Stomach (tissue), 8 donors: ENCODE measurements at regions not wholly inside any gene's neighbourhood (a gene's known extent, or its start where the extent isn't known, plus 50 kb on each side); places are given as distances from the start of the nearest gene placed in this dataset.

Experiments
- DNase-seq, 2 donors: peaks; one replicate each; pipeline versions ENCODE4 v3.0.0 to v3.0.0-alpha.2; 2013 to 2019
- H3K27ac ChIP-seq, 5 donors: fragments of 200-600 bp in 4 of 5; sonication (generic) in 4 of 5; one replicate each; pipeline ENCODE4 v1.5.1; 2013 to 2019; ENCODE audit warnings: mild to moderate bottlenecking in 1 of 5, moderate library complexity in 1 of 5
- H3K27me3 ChIP-seq, 3 donors: fragments of 200-600 bp; sonication (generic); one replicate each; pipeline ENCODE4 v1.5.1; 2017 to 2019; ENCODE audit warnings: mixed run types in 1 of 3
- H3K36me3 ChIP-seq, 4 donors: fragments of 200-600 bp; sonication (generic); 1 replicate in 3 of 4; 2 replicates in 1 of 4; pipeline ENCODE4 v1.5.1; 2016 to 2019
- H3K4me1 ChIP-seq, 4 donors: fragments of 200-600 bp; sonication (generic); one replicate each; pipeline ENCODE4 v1.5.1; 2016 to 2019
- H3K4me3 ChIP-seq, 4 donors: fragments of 200-600 bp; sonication (generic) in 3 of 4; one replicate each; pipeline ENCODE4 v1.5.1; 2016 to 2019; ENCODE audit warnings: mild to moderate bottlenecking in 1 of 4
- H3K9me3 ChIP-seq, 4 donors: fragments of 200-600 bp; sonication (generic); one replicate each; pipeline ENCODE4 v1.5.1; 2016 to 2019
- EP300 ChIP-seq: sonication (generic); formaldehyde crosslinking; IDR thresholded peaks from one replicate; pipeline ENCODE4 v1.6.1; 2017; ENCODE audit warnings: antibody characterized with exemption
- POLR2A ChIP-seq, 4 donors: fragments of 450-650 bp; IDR thresholded peaks; one replicate each; pipeline ENCODE4 v1.6.1; 2016; ENCODE audit warnings: antibody characterized with exemption in 4 of 4, control low read depth in 2 of 4, mild to moderate bottlenecking in 1 of 4, moderate library complexity in 1 of 4
- POLR2AphosphoS5 ChIP-seq, 3 donors: sonication (generic); formaldehyde crosslinking; IDR thresholded peaks; one replicate each; pipeline ENCODE4 v1.6.1; 2016; ENCODE audit warnings: antibody characterized with exemption in 3 of 3
- WGBS, 5 donors: extraction: QIAGEN DNeasy Blood & Tissue Kit in 3 of 5; methylation state at CpG; one replicate each; pipeline versions ENCODE4 v1.1.5 to v1.1.7; 2013 to 2018; 5-methylcytosine and 5-hydroxymethylcytosine counted together
- intact Hi-C: fragments of 100-400 bp; cut with DNase I; formaldehyde crosslinking; loops from one replicate; pipeline ENCODE4 v1.15.1; 2023; ENCODE audit warnings: low total_unique reads
- TF ChIP-seq, protein P1 (sequence below), 7 experiments: fragments of 450-650 bp in 4 of 7; fragments of 200-600 bp in 3 of 7; sonication (generic) in 3 of 7; IDR thresholded peaks; one replicate each; pipeline ENCODE4 v1.5.1; 2016 to 2019; ENCODE audit warnings: antibody characterized with exemption in 7 of 7, control low read depth in 2 of 7, mild to moderate bottlenecking in 1 of 7
- donor health status: healthy with polysubstance abuse.
- donor health status: Bipolar disorder and iron deficiency.
- donor health status: healthy.

DNA sequence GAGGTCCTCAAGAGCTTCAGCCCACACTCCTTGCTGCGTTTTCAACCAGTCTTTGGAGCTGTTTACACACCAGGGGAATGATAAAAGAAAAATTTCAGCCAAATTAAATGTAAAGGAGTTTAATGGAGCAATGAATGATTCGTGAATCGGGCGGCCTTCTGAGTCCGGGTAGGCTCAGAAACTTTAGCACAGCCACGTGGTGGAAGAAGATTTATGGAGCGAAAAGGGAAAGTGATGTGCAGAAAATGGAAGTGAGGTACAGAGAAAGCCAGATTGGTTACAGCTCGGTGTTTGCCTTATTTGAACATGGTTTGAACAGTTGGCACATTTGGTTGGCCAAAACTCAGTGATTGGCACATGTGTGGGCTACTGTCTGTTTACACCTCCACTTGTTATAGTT, 305.4 kb downstream of the MAF start:
- DNase-seq = no peak
- intact Hi-C loops = no loop called here
- H3K27ac ChIP-seq = no peak overlapping the region
- no peaks in the 10 kb centered on the region for H3K9me3 ChIP-seq
- no peaks in the 10 kb centered on the region for H3K27me3 ChIP-seq
- no peak overlapping the region for H3K4me3 ChIP-seq
- no peaks in the 10 kb centered on the region for H3K36me3 ChIP-seq
- TF ChIP-seq POLR2AphosphoS5 (IDR thresholded peaks at IDR 0.05) (no peak), POLR2A (IDR thresholded peaks at IDR 0.05) (no peak), EP300 (no peak)
- TF ChIP-seq, protein P1, sequence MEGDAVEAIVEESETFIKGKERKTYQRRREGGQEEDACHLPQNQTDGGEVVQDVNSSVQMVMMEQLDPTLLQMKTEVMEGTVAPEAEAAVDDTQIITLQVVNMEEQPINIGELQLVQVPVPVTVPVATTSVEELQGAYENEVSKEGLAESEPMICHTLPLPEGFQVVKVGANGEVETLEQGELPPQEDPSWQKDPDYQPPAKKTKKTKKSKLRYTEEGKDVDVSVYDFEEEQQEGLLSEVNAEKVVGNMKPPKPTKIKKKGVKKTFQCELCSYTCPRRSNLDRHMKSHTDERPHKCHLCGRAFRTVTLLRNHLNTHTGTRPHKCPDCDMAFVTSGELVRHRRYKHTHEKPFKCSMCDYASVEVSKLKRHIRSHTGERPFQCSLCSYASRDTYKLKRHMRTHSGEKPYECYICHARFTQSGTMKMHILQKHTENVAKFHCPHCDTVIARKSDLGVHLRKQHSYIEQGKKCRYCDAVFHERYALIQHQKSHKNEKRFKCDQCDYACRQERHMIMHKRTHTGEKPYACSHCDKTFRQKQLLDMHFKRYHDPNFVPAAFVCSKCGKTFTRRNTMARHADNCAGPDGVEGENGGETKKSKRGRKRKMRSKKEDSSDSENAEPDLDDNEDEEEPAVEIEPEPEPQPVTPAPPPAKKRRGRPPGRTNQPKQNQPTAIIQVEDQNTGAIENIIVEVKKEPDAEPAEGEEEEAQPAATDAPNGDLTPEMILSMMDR (IDR thresholded peaks at IDR 0.05) = no peak
- WGBS, 5 donors = 38 to 63% (median 56%) methylated on average over 8 of the region's 8 CpGs
- H3K4me1 ChIP-seq = peaks cover 20 to 37% (median 24%) of the 10 kb centered on the region in 4 donors

DNA sequence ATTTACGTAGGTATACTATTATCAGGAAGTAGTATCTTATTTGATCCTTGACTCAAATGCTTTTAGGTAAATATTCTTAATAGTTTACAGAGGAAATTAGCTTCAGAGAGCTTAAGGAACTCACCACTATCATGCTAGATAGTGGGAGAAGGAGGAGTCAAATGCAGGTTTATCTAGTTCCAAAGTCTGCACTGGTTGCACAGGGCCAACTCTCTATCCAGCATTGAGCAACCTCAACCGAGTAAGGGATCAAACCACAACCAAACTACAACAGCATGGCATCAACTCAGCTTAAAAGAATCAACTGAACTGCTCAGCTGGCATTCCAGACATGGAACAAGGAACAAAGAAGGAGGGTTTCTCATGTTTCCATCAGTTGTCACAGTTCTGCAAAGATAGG, 306.0 kb downstream of the MAF start:
- Histone ChIP-seq H3K4me1 (peaks cover 20 to 37% (median 24%) of the 10 kb centered on the region in 4 donors), H3K27ac (no peak overlapping the region), H3K4me3 (no peak overlapping the region), H3K9me3 (no peaks in the 10 kb centered on the region), H3K27me3 (no peaks in the 10 kb centered on the region), H3K36me3 (no peaks in the 10 kb centered on the region)
- WGBS, 5 donors = 33 to 61% (median 41%) methylated on average over 2 of the region's 2 CpGs
- peak in 1 of 2 donors; percentile 42 for DNase-seq
- TF ChIP-seq POLR2A (IDR thresholded peaks at IDR 0.05) = no peak
- peak in 2 of 3 donors; percentile 45 to 58 for TF ChIP-seq POLR2AphosphoS5 (IDR thresholded peaks at IDR 0.05)
- intact Hi-C loops = no loop called here

DNA sequence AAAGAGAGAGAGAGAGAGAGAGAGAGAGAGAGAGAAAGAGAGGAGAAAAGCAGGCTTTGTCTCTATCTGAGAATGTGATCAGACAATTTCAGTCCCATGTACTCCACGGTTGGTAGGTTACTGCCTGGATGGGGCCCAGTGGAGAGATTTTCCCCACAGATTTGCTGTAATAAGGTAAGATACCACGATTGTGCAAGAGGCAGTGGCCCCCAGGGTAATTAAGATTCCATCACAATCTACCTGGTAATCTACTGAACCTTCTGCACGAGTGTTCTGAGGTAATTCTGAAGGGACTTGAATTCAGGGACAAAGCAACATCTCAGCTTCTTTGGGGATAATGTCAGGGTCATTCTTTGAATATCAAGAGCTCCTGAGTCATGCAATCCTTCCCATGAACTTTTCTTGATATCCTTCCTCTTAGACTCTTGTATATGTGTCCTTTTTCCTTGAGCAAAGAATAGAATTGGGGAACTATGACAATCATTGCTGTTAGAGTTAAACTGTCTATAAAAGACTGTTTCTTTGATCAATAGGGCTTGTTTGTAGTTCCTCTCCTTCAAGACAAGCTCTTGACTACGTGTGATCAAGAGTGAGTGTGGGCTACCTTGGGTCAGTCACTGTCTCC, 306.6 kb downstream of the MAF start:
- TF ChIP-seq EP300 (no peak), POLR2A (IDR thresholded peaks at IDR 0.05) (no peak), POLR2AphosphoS5 (IDR thresholded peaks at IDR 0.05) (no peak)
- TF ChIP-seq, protein P1 (IDR thresholded peaks at IDR 0.05) = no peak
- Histone ChIP-seq H3K36me3 (no peaks in the 10 kb centered on the region), H3K27me3 (no peaks in the 10 kb centered on the region), H3K27ac (no peak overlapping the region), H3K4me3 (no peak overlapping the region), H3K4me1 (peaks cover 16 to 30% (median 23%) of the 10 kb centered on the region in 4 donors), H3K9me3 (no peaks in the 10 kb centered on the region)
- intact Hi-C loops = no loop called here
- WGBS, 5 donors = 65 to 71% (median 68%) methylated on average over 4 of the region's 4 CpGs
- no peak for DNase-seq

DNA sequence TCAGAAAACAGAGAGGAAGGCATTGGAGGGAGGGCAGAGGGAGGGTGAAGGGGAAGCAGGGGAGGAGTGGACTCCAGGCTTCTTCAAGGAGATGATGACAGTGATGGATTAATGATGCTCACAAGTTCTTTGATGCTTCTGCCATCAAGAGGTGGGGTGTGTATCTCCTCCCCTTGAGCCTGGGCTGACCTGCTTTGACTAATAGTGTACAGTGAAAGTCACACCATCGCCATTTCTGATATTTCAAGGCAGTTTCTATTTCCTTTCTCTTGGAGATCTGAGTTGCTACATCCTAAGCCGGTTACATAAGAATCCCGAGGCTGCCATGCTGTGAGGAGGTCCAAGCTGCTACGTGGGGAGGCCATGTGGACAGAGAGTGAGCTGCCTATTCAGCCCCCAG, 312.5 kb downstream of the MAF start:
- intact Hi-C loops = no loop called here
- 58 to 89% (median 79%) methylated on average over 4 of the region's 4 CpGs for WGBS, 5 donors

More for the DNA sequence above, 312.5 kb downstream of the MAF start:
- TF ChIP-seq POLR2A (IDR thresholded peaks at IDR 0.05) = no peak
- TF ChIP-seq POLR2AphosphoS5 (IDR thresholded peaks at IDR 0.05) = no peak
- TF ChIP-seq EP300 = no peak
- TF ChIP-seq, protein P1 (IDR thresholded peaks at IDR 0.05) = no peak
- Histone ChIP-seq H3K27me3 (no peaks in the 10 kb centered on the region), H3K36me3 (no peaks in the 10 kb centered on the region), H3K9me3 (no peaks in the 10 kb centered on the region), H3K4me3 (no peak overlapping the region), H3K4me1 (peaks cover 6 to 25% (median 17%) of the 10 kb centered on the region in 4 donors), H3K27ac (no peak overlapping the region)
- no peak for DNase-seq
